GM18909 (cell line): ENCODE measurements at regions not wholly inside any gene's neighbourhood (a gene's known extent, or its start where the extent isn't known, plus 50 kb on each side); places are given as distances from the start of the nearest gene placed in this dataset.

Experiments
- ATAC-seq: cut with Tn5 transposase; IDR thresholded peaks from one replicate; pipeline ENCODE4 v1.9.1; 2021; ENCODE audit warnings: mild to moderate bottlenecking; ENCODE audit not compliant: unreplicated experiment, poor library complexity

GRCh38 chr13:24103782-24104372, 56.6 kb upstream of the SPATA13 start:
- no peak for ATAC-seq

DNA sequence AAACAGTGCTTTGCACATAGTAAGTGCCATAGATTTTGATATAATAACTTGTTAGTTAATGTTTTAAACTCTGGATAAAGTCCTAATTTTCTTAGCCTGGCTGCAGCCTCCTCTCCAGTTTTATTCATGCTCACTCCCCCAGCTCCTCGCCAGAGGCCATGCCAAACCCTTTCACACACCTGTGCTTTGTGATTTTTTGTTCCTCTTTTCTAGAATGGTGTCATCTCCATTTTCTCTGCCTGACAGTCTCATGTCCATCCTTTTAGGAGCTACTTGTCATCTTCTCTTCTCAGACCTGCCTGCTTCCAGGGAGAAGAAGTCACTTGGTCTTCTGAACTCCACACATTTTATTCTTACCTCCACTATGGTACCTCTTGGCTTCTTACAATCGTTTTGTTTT, 55.8 kb upstream of the SPATA13 start:
- no peak for ATAC-seq

DNA sequence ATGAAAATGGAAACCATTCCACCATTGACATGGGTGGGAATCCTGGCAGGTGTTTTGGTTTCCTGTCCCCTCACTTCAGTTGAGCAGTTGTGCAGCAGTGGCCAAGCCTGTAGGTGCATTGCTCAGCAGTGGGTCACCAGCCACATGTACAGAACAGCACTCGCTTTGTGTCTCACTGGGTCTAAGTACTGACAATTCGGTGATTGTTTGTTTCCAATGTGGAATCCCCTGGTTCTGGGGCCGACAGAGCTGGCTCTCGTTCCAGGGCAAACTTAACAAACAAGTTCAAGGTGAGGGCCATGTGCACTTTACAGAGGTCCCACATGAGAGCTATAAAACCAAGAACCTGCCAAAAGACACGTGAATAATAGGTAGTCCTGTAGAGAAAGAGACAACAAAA, 54.1 kb upstream of the SPATA13 start:
- no peak for ATAC-seq

- ATAC-seq, result no peak
Observed at GRCh38 chr13:24107955-24108614, 52.4 kb upstream of the SPATA13 start.

DNA sequence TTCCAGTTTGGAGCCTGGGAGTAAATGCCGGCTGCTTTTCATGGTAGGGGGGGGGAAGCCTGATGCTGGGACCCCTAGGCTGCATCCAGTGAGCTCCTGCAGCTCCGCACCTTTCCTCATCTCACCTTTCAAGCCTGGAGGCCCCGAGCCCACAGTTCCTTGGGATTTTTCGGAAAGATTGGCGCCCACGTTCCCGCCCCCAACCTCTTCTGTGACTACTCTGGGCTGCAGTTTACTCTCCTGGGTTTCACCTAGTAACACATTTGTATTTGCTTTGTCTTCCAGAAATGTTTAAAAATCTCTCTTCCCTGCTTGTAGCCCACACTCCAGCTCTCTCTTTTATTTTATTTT, 51.9 kb upstream of the SPATA13 start:
- no peak for ATAC-seq

- ATAC-seq, result no peak
Observed at GRCh38 chr13:24110011-24110410, 50.5 kb upstream of the SPATA13 start.
